Fibroblast of peridontal ligament (primary cell): ENCODE measurements at regions not wholly inside any gene's neighbourhood (a gene's known extent, or its start where the extent isn't known, plus 50 kb on each side); places are given as distances from the start of the nearest gene placed in this dataset.

Experiments used
- DNase-seq: peaks from one replicate; pipeline ENCODE4 v3.0.0-alpha.2; 2010; ENCODE audit errors: extremely low read depth

DNA sequence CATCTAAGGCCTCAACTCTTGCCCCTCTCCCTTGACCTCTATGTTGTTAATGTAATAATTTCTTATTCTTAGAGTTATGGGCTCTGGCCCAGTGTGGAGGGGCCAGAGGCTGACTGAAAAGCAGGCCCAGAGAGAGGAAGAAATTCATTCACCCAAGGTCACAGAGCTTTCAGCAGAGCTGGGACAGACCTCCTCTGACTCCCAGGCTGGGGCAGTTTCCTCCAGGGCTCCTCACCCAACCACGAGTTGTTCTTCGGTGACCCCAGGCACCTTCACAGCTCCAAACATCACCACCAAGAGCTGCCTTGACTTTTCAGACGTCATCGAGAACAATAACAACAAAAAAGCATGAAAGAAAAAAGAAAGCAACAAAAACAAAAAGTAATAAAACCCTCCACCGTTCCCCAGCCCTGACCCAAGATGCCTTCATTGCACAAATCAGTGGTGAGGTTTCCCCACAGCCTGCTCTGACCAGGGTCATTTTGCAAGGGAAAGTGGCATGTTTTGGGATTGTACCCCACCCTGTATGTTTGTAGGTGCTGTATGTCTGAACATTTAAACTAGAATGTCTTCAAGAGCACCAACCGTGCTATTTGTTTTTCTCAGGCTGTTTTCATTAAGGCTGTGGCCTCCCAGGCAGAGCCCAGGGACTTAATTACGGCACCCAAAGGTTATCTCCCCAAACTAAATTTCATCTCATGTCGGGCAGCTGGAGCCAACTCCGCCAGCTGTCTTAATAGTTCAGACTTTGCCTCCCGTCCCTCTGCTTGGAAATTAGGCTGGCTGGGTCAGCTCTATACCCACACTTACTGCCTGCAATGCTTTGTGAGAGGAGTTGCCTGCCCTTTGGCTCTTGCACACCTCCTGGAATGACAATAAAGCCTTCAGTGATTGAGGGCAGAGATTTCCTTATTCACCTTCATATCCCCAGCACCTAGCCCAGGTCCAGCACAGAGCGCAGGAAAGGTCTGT is 173.8 kb downstream of the RPLP1 start:
- no peak for DNase-seq

DNA sequence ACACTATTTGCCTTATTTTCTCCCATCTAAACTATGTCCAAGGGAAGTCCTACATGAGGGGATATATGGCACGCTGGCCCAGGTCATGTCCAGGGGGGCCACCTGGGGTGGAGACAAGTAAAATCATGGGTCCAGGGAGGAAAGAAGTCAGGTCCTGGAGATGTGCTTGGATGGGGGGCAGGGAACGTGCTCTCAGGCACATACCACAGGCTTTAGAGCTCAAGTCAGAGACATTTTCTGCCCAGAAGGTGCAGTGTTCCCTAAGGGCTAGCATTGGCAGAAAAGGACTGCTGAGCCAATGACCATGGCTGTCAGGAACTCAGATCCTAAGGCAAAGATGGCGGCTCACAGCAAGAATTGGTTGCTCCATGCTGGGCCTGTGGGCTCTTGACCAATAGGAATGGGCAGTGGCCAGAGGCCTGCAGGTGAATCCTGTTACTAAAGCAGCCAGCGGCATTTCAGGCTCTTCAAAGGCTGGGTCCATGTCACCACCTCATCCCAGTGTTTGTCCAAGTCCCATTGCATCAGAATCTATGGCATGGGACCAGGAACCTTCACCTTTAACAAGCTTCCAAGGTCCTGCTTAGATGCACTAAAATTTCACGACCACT is 175.0 kb downstream of the RPLP1 start:
- DNase-seq, result no peak

DNA sequence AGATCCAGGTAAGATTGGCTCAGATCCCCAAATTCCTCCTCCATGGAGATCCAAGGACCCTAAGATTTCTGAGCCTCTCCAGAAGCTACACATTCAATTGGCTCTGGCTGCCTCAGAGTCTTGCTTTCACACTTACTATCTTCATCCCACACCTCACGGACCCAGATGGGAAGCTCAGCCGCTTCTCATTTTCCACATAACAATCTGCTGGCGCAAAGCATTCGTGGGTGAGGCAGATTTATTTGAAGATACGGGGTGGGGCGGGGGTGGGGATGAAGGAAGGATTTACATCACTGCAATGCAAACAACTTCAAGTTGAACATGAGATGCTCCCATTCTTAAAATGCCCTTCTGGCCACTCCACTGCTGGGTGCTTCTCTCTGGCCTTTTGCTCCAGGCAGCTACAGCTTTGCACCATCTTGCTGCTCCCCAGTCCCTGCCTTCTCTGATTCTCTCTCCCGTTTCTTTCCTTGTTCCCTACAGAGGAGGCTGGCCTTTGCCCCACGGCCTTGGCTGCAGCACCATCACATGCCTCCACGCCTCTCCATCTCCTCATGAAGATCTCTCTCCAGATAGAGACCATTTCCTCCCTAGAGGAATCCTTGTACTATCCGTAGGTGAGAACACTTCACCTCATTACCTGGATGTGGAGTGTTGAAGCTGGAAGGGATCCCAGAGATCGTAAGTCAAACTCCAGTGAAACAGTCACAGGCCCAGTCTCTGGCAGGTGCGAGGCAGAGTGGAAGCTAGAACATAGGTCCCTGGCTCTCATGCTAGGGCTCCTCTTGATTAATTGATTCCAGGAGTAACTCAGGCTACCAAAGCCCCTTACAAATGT is 175.9 kb downstream of the RPLP1 start:
- no peak for DNase-seq

DNA sequence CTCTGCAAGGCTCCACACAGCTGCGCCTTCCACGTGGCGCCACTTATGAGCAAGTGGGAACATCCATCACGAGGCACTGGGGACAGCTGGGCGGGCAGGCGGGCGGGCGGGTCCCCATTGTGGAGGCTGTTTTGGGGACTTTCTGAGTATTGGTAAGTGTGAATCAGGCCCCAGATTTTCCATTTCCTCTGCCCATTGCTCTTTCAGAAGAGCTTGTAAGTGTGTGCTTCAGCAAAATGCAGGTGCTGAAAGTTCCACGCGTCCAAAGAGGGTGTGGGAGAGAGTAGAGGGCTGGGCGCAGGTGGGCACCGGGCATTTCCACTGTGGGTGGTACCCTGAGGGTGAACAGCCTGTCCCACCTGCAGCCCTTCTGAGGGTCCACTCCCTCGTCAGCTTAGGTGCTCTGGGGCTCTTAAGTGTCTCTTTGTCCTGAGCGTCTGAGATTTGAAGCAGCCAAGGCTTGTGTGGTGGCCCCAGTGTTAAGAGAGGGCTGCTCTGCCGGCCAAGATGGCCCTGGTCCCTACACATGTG is 177.1 kb downstream of the RPLP1 start:
- no peak for DNase-seq

DNA sequence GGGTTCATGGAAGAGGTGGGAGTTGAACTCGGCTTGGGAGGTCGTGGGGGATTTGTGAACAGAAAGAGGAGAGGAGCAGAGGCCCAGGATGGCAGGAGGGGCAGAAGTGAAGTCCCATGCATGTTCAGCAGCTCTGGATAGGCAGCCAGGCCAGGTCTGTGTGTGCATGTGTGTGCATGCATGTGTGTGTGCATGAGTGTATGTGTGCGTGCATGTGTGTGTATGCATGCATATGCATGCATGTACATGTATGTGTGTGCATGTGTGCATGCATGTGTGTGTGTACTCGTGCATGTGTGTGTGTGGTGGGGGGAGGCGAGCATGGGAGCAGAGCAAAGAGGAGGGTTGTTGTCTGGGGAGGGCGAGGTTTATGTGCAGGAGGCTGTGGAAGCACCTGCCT is 178.4 kb downstream of the RPLP1 start:
- no peak for DNase-seq

DNA sequence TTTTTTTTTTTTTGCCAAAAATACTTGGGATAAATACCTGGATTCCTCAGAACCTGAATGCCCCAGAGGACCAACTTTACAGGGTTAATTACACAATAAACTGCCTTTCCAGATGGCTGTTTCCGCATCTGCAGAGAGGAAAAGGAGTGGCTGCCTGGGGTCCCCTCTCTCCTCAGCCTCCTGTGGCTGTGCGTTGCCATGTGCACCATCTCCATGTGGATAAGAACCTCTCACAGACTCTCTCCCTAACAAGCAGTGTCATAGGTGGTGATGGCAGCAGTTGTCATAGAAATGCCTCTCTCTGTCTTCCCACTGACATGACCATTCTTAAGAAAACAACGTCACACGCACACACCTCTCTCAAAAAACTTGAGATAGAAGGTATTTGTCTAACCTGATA is 179.4 kb downstream of the RPLP1 start:
- DNase-seq, result no peak

DNA sequence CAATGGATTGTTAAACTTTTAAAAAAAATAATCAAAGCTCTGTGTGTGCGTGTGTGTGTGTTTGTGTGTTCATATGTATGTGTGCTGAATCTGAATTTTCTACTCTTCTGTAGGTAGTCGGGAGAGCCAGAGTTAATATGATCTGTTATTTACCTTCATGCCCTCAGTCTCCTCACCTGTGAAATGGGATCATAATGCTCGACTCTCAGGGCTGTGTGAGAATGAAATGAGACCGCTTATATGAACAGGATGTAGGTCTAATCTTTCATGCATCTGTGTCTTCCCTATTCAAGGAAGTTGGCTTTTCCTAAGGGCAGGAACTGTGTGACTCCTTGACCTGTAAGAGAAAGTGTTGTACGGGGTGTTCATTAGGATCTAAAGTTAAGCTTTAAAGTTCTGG is 182.2 kb downstream of the RPLP1 start:
- no peak for DNase-seq

DNA sequence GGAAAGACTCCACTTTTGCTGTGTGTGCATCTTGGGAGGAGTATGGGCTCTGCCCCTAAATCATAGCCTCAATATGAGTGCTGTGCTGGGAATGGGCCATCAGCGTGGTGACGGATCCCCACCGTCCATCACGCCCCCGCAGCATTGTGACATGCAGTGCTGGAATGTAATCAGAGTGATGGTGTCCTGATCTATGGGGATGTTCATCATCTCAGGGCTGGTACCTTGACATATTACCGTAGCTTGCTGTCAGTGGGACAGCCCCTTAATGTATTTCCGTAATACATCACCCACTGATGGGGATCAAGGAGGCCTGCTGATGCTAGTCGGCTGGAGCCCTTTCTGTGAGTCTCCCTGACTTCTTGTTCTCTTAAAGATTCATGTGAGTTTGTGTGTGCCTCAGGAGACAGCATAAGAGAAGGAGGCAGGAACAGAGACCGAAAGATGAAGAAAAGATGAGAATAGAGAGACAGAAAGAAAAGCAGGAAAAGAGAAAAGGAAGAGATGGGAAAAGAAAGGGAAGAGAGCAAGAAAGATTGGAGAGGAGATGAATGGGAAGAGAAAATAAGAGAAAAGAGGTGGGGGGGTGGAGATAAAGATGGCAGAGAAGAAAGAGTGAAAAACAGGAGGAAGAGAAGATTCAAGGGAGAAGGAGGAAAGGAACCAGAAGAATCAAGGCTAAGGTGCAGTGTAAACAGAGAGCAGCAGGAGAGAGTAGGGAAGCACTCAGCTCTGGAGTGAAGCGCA is 183.7 kb downstream of the RPLP1 start:
- no peak for DNase-seq

DNA sequence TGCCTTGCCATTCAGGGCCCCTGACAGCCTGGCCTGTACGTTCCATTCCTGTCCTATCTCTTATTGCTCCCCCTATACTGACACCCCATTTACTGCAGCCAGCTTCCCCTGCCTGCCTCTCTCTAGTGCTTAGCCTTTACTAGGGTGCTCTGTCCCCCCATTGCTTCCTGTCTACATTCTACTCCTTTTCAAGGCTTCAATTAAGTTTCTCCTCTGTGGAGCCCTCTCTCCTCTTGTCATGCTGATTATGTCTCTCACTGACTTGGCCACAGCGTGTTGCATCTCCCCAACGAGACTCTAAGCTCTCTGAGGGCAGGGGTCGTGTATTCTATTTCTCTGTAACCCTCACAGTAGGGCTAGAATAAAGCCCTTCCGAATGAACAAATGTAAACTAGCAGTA is 185.2 kb downstream of the RPLP1 start:
- no peak for DNase-seq

DNA sequence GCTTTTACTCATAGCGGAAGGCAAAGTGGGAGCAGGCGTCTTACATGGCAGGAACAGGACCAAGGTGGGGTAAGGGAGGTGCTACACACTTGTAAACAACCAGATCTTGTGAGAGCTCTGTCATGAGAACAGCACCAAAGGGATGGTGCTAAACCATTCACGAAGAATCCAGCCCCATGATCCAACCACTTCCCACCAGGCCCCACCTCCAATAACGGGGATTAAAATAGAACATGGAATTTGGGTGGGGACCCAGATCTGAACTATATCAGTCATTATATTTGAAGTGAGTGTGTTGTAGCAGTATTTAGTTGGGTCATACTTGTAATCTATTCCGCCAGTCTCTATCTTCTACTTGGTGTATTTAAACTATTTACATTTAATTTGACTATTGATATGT is 190.9 kb downstream of the RPLP1 start:
- DNase-seq, result no peak

DNA sequence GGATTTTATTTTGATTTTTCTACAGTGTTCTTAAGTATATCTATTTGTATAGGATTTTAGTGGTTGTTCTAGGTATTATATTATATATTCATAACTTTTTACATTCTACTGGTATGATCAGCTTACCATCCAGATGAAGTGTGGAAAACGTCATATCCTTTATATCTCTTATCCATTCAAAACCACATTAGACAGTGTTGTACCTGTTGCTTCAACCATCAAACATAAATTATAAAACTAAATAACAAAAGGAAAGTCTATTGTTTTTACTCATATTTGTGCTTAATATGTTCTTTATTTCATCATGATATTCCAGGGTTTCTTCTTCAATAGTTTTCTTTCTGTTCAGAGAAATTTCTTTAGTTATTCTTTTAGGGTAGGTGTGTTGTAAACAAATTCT is 191.4 kb downstream of the RPLP1 start:
- no peak for DNase-seq

DNA sequence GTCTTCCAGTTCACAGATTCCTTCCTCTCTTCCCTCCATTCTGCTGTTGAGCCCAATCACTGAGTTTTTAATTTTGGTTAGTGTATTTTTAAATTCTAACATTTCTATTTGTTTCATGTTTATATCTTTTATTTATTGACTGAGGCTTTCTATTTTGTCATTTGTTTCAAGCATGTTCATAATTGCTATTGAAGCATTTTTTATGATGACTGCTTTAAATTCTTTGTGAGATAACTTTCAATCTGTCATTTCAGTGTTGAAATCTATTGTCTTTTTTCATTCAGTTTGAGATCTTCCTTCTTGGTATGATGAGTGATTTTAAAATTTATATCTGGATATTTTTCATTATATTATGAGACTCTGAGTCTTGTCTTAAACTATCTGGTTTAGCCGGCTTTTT is 192.3 kb downstream of the RPLP1 start:
- no peak for DNase-seq

DNA sequence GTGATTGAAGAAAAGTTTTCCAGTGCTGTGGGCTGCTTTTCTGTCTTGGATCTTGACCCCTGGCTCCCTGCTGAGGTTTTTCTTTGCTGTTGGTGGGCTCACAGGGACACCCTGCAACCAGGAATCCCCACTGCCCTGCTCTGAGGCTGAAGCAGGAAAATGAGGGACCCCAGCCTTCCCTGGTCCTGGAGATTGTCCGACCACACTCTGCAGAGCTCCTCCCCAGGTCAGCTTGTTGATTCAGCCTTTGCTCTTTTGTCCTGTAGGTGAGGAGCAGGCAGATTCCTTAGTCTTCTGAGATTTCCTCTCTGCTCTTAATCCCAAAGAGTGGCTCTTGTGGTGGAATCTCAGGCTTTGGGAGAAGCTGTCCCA is 194.5 kb downstream of the RPLP1 start:
- no peak for DNase-seq

DNA sequence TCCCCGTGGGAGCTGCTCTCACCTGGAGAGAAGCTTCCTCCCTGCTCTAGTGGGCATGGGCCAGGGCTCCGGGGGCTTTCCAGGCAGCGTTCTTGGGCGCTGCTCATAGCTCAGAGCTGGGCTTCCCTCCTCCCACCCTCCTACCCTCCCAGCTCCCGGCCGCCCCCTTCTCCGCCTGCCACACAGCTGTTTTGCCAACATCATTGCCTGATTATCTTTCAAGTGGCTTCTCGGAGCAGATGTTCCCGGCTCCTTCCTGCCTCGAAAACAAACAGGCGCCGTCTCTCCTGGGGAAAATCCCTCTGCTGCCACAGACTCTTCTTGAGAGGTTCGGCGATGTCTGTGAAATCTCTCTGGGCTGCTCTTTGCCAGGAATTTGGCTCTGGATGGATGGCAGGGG is 195.6 kb downstream of the RPLP1 start:
- DNase-seq, result no peak

DNA sequence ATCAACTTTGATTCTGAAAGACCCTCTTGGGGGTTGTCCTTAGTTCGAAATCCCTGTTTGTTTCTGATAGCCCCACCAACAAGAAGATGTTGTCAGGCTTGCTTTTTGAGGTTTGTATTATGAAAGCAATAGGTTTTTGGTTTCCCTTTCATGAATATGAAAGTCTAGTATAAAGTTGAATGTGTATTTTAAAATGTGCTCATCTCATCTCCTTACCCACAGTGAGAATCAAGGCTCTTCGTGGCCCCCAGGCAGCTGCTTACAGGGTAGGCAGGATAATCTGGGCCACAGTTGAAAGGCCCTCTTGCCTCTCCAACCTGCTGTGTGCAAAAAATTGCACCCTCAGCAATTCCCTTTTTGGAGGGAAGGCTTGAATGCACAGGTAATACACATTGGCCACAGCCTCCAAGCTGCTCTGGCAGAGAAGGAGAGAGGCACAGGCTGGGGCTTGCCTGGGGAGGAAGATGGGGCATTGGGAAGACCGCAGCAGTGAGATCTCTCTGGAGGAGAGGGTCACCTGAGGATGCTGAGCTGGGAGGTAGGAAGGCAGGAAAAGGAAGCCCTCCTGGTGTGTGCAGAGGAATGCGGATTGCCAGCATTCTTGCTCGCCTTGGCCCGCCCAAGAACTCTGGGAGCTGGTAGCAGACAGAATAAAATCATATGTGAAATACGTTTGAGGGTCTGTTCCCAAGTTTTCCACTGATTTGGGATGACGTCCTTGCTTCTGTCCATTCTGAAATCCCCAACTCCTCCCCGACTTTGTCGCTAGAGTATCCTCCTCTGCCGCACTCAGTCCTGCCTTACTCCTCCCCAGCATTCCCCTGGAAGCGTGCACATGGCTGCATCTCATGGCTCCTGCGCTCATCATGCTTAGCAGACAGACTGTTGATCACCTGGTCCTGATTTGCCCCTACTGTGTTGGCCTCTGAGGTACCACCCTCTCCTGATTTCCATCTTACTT is 196.4 kb downstream of the RPLP1 start:
- no peak for DNase-seq

DNA sequence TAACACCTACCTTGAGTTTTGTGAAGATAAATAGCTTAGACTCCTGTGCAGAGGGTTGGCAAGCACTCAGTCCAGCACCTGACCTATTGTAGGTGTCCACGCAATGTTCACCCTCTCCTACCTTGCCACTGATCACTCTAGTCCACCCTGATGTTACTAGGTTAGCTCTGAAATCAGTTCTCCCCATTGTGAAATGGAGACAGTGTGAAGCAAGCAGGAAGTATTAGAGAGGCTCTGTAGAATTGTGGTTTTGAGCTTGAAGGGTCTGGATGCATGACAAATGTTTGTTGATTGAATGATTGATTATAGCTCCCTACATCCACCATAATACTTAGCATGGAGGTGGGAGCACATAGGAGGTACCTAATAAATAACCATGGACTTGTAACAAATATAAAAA is 199.7 kb downstream of the RPLP1 start:
- DNase-seq, result no peak

DNA sequence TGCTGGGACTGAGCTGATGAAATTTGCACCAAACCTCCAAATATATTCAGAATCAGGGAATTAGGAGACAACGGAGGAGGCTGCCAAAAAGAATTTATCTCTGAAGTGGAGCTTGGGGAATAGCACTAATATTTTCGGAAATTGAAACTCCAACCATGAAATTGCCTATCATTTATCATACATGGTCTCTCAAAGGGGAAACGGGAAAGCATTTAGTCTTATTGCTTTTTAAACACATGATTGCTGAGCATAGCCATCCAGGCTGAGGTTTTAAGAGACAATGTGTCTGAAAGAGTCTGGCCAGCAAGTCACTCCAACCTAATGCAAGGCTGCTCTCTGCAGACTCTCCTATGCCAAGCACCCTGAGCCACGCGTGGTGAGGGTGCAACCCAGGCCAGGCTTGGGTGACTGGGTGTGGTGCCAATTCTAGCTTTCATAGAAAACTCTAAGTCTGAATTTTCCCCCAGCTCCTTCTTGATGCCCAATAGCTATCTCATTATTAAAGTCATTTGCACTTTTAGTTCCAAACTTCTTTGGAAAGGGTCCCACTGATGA is 200.2 kb downstream of the RPLP1 start:
- DNase-seq, result no peak

DNA sequence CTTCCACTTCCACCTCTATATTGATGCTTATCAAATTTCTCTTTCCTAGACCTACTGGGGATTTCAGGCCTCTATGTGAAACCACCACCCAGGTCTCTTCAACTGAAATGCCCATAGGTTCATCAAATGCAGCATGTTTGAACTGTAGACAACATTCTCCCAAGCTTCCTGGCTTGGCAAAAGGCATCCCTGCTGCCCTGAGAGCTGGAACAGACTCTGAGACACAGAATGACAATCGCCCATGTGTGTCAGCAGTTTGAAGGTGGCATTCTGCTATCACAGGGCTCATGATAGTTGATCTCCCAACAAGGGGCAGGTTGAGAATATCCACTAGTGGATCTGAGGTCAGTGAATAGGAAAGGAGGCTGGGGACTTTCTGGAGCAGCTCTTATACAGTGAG is 200.7 kb downstream of the RPLP1 start:
- no peak for DNase-seq

DNA sequence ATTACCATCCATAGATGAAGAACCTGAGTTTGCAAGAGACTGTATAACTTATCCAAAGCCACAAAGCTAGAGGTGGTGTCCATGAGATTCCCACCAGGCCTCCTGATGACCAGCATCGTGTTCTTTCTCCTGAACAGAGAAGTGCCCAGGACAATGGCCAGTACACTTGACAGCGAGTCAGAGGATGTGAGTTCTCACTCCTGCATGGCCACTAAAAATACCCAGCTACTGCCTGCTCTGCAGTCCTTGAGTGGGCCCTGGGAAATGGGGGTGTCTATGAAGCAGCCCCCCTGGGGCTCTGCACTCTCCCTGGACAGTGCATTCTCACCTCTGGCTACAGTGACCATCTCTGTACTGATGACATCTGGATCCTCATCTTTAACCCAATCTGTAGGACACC is 201.2 kb downstream of the RPLP1 start:
- no peak for DNase-seq
